ENCODE measurements at regions not wholly inside any gene's neighbourhood (a gene's known extent, or its start where the extent isn't known, plus 50 kb on each side); places are given as distances from the start of the nearest gene placed in this dataset.

GRCh38 chr11:45400591-45400990 is 114.5 kb upstream of the SYT13 start:
- no peaks in the 10 kb centered on the region for H3K4me1 ChIP-seq
- H3K9me3 ChIP-seq, result no peaks in the 10 kb centered on the region
- H3K4me3 ChIP-seq, result no peak overlapping the region
- H3K27me3 ChIP-seq, result peaks cover 11% of the 10 kb centered on the region
- no peak for TF ChIP-seq EP300 (IDR thresholded peaks at IDR 0.05; ENCODE audit: low read depth)
- no peak for TF ChIP-seq POLR2AphosphoS5 (IDR thresholded peaks at IDR 0.05)
- no peak for TF ChIP-seq POLR2A (IDR thresholded peaks at IDR 0.05)
- TF ChIP-seq, protein P1, sequence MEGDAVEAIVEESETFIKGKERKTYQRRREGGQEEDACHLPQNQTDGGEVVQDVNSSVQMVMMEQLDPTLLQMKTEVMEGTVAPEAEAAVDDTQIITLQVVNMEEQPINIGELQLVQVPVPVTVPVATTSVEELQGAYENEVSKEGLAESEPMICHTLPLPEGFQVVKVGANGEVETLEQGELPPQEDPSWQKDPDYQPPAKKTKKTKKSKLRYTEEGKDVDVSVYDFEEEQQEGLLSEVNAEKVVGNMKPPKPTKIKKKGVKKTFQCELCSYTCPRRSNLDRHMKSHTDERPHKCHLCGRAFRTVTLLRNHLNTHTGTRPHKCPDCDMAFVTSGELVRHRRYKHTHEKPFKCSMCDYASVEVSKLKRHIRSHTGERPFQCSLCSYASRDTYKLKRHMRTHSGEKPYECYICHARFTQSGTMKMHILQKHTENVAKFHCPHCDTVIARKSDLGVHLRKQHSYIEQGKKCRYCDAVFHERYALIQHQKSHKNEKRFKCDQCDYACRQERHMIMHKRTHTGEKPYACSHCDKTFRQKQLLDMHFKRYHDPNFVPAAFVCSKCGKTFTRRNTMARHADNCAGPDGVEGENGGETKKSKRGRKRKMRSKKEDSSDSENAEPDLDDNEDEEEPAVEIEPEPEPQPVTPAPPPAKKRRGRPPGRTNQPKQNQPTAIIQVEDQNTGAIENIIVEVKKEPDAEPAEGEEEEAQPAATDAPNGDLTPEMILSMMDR (IDR thresholded peaks at IDR 0.05), result no peak
- intact Hi-C loops (cut with DNase I; ENCODE audit: low total_unique reads), result no loop called here
- DNase-seq, result no peak
- no peaks in the 10 kb centered on the region for H3K36me3 ChIP-seq
- in situ Hi-C loops (cut with MboI; ENCODE audit: low pct_ligation_motif_present in 1 of 4, low pct_unique_long_range_greater_than_20kb in 1 of 4, low sequenced_read_pairs in 3 of 4), result no loop called here
- H3K27ac ChIP-seq, result no peak overlapping the region
- 64 to 83% methylated on average over 1 to 8 of the region's 8 CpGs for WGBS, 2 donors (ENCODE audit: low coverage in 1 of 2)

- H3K27me3 ChIP-seq, result peaks cover 11% of the 10 kb centered on the region
- no peak for TF ChIP-seq EP300 (IDR thresholded peaks at IDR 0.05; ENCODE audit: low read depth)
- TF ChIP-seq, protein P1 (IDR thresholded peaks at IDR 0.05), result no peak
- TF ChIP-seq POLR2A (IDR thresholded peaks at IDR 0.05), result no peak
- TF ChIP-seq POLR2AphosphoS5 (IDR thresholded peaks at IDR 0.05), result no peak
- H3K27ac ChIP-seq, result no peak overlapping the region
- H3K36me3 ChIP-seq, result no peaks in the 10 kb centered on the region
- intact Hi-C loops (cut with DNase I; ENCODE audit: low total_unique reads) (no loop called here), in situ Hi-C loops (cut with MboI; ENCODE audit: low pct_ligation_motif_present in 1 of 4, low pct_unique_long_range_greater_than_20kb in 1 of 4, low sequenced_read_pairs in 3 of 4) (no loop called here)
- no peak for DNase-seq
- no peaks in the 10 kb centered on the region for H3K4me1 ChIP-seq
- H3K4me3 ChIP-seq, result no peak overlapping the region
- WGBS, 2 donors (ENCODE audit: low coverage in 1 of 2), result 57 to 80% methylated on average over 2 to 3 of the region's 3 CpGs
- H3K9me3 ChIP-seq, result no peaks in the 10 kb centered on the region
These were observed 113.0 kb upstream of the SYT13 start for GRCh38 chr11:45399166-45399565.

- no peak for DNase-seq
- in situ Hi-C loops (cut with MboI; ENCODE audit: low pct_ligation_motif_present in 1 of 4, low pct_unique_long_range_greater_than_20kb in 1 of 4, low sequenced_read_pairs in 3 of 4), result no loop called here
- no peaks in the 10 kb centered on the region for H3K36me3 ChIP-seq
- no peaks in the 10 kb centered on the region for H3K4me1 ChIP-seq
- no peak overlapping the region for H3K27ac ChIP-seq
- no peak overlapping the region for H3K4me3 ChIP-seq
- TF ChIP-seq EP300 (IDR thresholded peaks at IDR 0.05; ENCODE audit: low read depth) (no peak), POLR2AphosphoS5 (IDR thresholded peaks at IDR 0.05) (no peak), POLR2A (IDR thresholded peaks at IDR 0.05) (no peak)
- TF ChIP-seq, protein P1 (IDR thresholded peaks at IDR 0.05), result no peak
- WGBS, 2 donors (ENCODE audit: low coverage in 1 of 2), result 88 to 93% methylated on average over 5 to 8 of the region's 8 CpGs
- intact Hi-C loops (cut with DNase I; ENCODE audit: low total_unique reads), result no loop called here
- no peaks in the 10 kb centered on the region for H3K9me3 ChIP-seq
- peaks cover 11% of the 10 kb centered on the region for H3K27me3 ChIP-seq
These were observed 112.2 kb upstream of the SYT13 start for GRCh38 chr11:45398325-45398724.

- no peak overlapping the region for H3K27ac ChIP-seq
- no peaks in the 10 kb centered on the region for H3K36me3 ChIP-seq
- intact Hi-C loops (cut with DNase I; ENCODE audit: low total_unique reads), result no loop called here
- in situ Hi-C loops (cut with MboI; ENCODE audit: low pct_ligation_motif_present in 1 of 4, low pct_unique_long_range_greater_than_20kb in 1 of 4, low sequenced_read_pairs in 3 of 4), result no loop called here
- no peak for DNase-seq
- H3K4me1 ChIP-seq, result no peaks in the 10 kb centered on the region
- H3K27me3 ChIP-seq, result peaks cover 11% of the 10 kb centered on the region
- 42 to 80% methylated on average over 1 to 4 of the region's 4 CpGs for WGBS, 2 donors (ENCODE audit: low coverage in 1 of 2)
- no peaks in the 10 kb centered on the region for H3K9me3 ChIP-seq
- TF ChIP-seq, protein P1 (IDR thresholded peaks at IDR 0.05), result no peak
- no peak for TF ChIP-seq POLR2AphosphoS5 (IDR thresholded peaks at IDR 0.05)
- TF ChIP-seq EP300 (IDR thresholded peaks at IDR 0.05; ENCODE audit: low read depth), result no peak
- TF ChIP-seq POLR2A (IDR thresholded peaks at IDR 0.05), result no peak
- H3K4me3 ChIP-seq, result no peak overlapping the region
These were observed 110.3 kb upstream of the SYT13 start for GRCh38 chr11:45396394-45396793.
